ENCODE measurements at regions not wholly inside any gene's neighbourhood (a gene's known extent, or its start where the extent isn't known, plus 50 kb on each side); places are given as distances from the start of the nearest gene placed in this dataset.

DNA sequence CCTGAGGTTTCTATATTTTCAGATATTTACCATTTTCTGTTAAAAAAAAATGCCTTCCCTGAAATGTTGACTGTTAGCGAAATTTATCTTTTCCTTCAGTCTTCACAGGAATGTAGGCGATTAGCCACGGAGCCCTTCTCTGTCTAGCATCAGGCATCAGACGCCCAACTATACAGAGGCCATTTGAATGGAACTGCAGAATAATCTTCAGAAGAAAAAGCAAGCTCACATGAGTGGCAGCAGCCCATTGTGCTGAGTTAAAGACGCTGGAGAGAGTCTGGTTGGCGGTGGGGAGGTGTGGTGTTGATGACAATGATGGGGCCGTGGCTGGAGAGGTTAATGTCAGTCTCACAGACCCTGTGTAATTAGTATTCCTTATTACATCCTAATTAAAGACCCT, 196.8 kb upstream of the LEF1 start:
- no peak for DNase-seq (ENCODE audit: low spot score)

DNA sequence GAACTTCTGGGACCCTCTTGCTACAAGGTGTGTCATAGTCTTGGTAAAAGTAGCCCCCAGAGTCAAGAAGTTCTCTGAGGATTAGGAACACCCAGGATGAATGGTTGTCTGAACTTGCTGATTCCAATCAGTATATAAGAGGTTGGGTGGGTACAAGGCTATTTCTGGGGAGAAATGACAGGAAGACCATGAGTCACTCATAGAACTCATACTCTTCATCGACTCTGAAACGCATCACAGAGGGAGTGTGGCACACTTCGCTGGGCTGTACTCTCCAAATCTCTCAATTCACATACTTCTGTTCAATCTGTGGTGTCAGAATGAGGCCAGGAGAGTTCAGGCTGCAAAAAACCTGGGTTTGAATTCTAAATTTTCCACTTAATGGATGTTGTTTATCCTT, 193.2 kb upstream of the LEF1 start:
- no peak for DNase-seq (ENCODE audit: low spot score)

DNA sequence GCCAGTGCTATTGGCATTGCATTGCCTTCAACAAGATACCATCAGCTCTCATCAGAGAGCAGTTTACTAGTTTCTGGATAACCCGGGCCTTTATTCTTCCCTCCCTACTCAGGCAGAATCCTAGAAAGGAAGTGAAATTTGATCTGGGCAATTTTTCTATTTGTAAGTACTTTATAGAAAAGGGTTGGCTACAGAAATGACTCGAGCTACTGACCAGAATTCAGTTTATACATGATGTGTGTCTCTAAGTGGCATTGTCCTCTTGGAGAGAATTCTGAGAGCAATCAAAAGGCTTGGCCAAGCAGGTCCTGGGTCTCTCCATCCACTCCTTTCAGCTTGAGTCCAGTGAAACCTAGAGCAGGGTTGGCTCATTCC, 192.7 kb upstream of the LEF1 start:
- no peak for DNase-seq (ENCODE audit: low spot score)

DNA sequence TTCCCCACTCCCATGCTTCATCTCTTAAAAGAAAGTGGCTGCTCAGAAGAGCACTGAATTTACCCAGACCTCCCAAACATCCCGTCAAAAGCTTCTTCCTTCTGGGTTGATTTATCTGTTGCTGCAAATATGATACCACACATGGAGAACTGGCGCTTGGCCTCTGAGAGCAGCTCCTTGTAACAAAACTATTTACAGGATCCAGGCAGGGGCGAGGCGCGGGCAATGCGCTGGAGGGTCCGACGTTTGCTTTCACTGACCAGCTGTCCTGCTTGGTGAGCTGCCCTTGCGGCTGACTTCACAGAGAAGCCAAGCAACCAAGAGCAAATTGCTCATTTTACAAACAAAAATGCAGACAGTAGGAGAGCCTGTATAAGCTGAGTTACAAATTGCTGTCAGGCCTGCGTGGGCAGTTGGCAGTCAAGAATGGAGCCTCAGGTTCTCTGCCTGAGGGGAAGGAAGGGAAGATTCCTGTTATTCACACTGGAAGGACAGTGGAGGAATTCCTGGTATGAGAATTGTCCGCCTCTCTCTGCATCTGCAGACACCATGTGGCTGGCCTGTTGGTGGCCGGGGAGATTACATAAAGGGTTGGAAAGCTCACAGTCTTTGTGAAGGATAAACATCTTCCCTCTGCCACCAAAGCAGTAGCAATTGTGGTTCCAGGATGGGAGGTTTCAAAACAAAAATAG, 192.2 kb upstream of the LEF1 start:
- no peak for DNase-seq (ENCODE audit: low spot score)

DNA sequence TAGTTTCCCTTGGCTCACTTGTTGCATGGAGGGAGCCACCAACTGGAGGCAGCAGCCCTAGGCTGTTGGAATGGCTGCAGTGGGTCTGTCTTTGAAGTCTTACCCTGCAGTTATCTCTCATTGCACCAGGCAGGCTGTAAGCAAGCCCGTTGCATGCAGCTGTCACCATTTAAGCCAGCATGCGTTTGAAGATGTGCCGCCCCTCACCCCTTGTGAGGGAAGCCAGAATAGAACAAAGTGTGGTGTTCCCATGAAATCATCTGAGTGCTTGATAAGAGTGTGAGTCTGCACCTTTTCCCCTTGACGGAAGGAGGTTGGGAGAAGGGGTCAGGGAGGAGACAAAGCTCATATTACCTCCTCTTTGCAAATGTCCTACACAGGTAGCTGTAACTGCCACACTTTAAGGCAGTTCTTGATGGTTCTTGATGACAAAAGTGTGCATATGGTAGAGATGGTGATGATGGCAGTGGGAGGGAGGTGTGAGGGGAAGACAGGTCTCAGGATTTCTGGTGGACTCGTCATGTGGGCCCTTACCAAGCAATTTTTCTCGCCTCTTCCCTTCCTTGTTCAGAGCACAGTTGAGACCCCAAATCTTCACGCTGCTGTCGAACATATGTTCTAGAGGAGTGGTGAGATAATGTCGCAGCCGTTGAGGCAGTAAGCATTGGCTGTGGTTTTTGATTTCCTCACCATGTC, 191.4 kb upstream of the LEF1 start:
- DNase-seq (ENCODE audit: low spot score) = no peak

DNA sequence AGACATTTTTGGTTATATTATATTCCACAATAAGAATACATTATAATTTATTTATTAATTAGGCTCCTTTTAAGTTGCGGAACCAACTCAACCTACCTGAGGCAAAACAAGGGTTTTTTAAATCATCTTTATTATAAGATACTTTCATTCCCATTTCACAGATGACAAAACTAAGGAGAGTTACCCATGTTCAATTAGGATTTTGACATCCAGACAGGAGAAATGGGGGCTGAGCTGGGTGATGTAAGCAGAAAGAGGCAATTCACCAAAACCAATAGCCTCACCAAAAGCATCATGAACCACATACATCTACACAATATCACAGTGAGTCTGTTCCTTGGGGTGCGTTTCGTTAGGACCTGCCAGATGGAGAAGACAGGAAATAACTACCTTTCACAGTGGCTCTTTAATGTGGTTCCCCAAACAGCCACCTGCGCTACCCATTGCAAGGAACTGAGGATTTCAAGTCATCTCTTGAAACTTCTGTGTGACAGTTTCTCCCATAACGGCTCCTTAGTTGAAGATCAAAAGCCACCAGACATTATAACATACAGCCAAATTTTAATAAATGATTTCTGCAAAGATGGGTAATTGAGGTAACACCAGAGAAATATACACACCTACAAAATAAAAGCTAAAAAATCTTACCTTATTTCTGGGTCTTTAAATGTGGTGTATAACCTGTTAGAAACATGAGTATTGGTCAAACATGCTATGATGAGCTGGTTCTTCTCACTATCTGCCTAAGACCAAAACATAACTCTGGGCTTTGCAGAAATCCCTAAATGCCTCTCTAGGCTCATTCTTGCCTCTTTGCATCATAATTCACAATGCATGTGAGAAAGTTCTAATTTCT, 190.6 kb upstream of the LEF1 start:
- peak; percentile 77 for DNase-seq (ENCODE audit: low spot score)

DNA sequence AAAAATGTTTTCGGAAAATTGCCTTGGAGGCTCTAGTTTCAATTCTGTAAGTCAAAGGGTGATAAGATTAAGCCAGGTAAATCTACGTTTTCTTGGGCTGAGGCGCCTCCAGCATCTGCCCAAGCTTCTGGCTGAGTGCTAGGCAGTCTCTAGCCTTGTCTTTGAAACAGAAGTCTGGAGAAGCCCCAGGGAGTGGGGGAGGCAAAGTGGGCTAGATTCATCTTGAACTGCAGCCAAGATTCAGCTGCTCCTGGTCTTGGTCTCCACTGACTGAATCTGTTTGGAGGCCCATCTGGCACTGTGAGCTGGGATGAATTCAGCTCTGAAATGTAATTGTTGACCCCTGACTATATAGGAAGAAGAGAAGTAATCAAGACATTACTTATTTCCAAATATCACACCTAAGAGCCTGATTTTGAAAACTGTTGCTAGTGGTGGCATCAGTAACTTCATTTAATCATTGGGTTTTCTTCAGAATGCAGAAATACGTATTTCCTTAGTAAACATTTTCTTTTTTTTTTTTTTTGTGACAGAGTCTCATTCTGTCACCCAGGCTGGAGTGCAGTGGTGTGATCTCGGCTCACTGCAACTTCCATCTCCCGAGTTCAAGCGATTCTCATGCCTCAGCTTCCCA, 187.3 kb upstream of the LEF1 start:
- no peak for DNase-seq (ENCODE audit: low spot score)

DNA sequence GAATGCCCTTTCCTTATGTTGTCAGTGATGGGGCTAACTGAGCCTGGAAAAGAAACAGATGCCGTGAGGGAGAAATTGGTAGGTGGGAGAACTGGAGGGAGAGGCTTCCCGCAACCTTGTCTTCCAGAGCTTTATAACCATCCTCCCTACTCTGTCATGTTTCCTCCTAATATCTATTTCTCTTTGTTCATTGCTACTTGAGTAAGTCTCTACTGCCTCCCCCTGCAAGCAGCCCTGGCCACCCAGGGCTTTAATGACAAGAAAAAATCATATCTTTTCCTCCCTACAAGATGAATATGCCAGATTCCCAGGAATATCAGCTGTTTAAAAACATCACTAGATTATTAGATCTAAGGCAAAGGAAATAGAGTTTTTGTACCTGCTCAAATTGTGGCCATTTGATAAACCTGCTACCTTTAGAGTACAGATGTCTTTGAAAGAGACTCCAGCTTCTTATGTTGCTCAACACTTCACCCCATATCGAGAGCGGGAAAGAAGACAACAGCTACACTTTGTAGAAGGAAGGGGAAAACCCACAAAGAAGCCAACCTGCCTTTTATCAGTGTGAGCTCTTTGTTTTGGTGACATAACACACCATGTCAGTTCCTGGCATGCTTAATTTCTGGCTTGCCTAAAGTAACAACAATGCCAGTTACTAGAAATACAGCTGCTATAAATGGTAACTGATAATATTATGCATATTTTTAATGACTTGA, 186.6 kb upstream of the LEF1 start:
- DNase-seq (ENCODE audit: low spot score) = peak; percentile 87

DNA sequence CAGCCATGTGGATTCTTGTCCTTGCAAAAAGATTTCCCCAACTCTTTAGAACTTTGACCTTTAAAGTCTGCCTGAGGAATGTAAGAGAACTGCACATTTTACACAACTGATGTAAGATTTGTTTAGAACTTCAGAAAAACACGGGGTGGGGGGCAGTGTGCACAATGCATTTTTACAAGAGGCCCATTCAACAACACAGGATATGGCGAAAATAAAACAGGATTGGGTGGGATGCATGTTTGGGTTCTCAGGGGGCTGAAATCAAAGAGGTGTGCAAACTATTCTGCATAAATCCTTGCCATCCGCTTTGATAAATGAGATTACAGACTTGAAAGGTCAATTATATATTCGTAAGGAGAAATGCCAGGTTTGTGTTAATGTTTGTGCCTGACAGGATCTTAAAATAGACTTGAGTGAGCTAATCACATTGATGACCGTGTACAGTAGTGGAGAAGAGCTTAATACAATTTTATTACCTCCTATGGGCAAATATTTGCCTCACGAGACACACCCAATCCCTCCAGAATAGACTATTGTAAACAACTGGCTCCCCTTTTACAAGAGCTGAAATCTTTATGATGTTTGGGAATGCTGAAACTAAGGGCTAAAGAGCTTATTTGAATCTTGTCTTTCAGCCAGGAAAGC, 184.1 kb upstream of the LEF1 start:
- no peak for DNase-seq (ENCODE audit: low spot score)

DNA sequence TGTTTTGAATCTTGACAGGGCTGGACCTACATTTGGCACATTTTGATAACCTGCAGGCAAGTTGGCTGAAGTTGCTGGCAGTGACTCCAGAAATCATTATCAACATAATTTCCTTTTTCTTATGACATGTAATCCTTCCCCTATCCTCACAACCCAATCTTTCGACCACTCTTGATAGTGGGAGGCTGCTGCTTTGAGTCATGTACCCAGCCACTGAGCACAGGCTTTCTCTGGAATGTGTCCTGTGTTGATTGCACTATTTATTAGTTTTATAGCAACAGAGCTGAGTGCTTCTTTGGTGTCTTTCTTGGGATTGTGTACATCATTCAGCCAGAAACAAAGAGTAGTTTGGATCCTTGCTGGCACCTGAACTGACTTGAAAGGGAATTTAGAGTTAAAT, 183.1 kb upstream of the LEF1 start:
- no peak for DNase-seq (ENCODE audit: low spot score)

DNA sequence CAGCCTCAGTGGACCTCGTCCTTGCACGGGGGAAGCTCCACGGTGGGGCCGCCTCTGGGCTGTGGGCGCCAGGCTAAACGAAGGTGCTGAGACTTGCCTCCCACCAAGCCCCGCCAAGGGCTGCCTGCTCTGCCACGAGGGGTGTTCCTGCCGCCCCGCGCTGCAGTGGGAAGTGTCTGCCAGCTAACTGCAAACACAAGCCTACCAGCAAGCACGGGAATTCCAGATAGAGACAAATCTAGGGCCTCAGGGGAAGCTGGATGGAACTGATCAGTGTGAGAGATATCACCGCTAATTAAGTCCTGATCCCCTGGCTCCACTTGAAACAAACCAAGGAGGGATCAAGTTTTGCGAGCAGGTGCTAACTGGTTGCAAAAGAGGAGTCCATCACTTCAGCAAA, 181.6 kb upstream of the LEF1 start:
- no peak for DNase-seq (ENCODE audit: low spot score)

DNA sequence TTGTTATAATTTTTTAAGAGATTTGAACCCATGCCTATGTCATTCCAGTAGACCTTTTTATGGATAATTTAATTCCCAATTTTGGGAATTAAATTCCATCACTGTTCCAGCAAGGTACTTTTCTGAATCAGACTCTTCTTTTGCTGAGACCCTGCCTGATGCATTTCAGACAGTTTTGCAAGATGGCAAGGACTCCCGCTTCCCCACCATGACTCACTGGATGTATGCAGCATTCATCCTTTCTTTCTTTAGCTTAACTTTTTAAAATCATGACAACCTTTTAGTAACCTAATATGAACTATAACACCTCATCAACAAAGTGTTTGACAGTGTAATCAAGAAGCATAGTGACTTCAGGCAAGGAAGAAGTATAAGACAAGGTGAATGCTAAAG, 178.1 kb upstream of the LEF1 start:
- DNase-seq (ENCODE audit: low spot score) = no peak

DNA sequence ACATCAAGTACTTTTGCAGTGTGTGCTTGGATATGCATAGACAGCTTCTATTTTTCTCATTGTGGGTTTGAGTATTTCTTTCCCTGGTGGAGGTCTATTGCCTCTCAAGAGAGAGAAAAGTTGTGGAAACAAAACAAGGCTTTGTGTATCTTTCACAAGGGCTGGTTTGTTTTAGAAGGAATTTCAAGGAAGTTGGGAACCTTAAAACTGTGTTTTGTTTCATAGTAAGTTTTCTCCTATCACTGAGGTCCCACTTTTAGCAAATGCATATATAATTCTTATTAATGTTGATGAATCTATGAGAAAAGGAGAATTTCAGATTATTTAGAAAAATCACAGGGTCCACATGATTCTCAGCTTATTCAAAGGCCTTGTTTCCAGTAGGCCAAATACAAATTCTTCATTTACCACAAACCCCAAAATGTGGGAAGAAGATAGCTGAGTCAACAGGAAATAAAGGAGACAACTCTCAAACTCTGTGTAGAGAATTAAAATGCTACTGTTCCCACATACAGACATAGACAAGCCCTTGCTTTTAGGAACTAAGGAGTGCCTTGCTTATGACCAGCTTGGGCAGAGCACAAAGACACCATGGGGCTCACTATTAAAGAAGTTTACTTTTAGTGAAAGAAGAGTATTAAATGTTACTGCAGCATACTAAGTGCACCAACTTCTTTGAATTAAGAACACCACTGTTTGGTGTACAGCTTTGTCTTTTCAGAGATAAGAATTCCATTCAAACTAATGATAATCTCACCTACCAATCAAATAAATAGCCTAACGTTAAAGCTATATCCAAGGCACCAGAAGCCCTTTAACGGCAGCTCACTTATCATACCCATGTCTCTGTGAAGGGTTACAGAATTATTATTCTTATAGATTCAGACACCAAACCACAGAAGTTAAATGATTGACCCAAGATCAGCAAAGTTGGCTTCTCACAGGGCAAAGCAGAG, 177.4 kb upstream of the LEF1 start:
- DNase-seq (ENCODE audit: low spot score) = peak; percentile 14

DNA sequence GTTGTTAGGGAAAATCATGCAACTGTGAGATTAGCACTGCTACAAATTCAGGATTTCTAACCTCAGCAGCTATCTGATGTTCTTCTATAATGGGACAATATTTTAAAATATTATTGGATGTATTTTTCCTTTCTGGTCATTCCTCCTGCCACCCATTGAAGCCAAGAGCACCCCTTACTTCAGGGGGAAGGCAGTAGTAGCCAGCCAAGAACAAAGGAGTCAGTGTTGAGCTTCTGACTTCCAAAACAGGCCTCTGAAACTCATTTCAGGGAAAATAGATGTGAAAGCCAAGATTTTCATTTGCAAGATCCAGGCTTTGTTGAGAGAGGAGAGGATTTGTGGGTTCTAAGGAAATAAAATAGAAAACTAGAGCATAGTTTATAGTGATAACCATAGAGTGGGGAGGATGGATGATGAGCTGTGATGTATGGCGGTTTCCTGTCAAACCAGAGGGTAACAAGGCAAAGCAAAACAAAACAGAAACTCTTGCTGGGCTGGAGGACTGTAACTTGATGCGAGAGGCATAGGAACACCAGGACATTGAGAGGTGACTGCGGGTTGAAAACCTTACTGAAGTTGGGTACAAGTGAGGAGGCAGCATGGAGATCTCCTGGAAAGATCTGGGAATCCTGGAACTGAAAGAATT, 173.7 kb upstream of the LEF1 start:
- peak; percentile 65 for DNase-seq (ENCODE audit: low spot score)

DNA sequence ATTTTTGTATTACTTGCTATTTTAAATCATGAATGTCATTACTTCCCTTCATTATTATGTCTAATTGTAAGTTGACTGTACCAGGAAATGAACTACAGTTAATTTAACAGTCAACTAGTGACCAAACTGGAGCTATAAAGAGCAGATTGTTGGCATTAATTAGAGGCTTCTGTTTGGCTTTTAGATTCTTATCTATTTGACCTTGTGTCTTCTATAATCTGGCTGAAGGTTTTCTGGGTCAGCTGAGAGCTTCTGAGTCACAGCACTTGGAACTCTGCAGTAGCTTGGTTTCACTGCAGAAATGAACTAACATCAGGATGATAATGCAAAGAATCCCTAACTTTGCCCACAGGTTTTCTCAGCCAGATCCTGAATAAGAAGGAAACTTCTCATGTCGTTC, 169.2 kb upstream of the LEF1 start:
- no peak for DNase-seq (ENCODE audit: low spot score)

DNA sequence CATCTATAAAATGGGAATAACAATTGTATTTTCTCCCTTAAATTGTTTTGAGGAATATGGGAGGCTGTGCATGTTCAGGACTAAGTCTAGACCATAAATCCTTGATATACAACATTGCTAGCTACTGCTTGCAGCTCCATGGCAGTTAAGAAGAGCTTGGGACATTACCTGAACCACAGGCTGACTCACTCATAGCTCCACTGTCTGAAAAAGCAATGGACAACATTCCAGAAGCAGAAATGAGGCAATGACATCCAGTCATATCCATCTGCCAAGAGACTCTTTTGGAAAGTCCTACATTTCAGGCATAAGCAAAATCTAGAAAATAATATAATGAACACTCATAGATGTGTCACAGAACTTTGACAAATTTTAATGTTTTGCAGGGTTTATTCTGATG, 167.3 kb upstream of the LEF1 start:
- DNase-seq (ENCODE audit: low spot score) = no peak

DNA sequence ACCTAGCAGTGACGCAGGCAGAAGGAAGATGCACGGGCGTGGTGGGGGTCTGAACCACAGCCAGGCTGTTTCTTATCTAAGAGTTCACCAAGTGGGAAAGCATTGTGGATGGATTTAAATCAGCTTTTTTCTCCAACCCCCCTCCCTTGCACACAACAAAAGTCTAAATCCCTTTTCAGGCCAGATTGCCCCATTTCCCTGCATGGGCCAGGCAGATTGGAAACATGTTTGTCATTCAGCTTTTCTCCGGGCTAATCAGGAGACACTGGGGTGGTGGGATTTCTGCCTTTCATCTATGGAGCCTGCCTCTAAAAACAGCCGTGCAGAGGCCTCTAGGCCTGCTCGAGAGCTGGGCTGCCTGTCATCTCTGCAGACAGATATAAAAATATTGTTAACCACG, 166.3 kb upstream of the LEF1 start:
- DNase-seq (ENCODE audit: low spot score) = no peak

DNA sequence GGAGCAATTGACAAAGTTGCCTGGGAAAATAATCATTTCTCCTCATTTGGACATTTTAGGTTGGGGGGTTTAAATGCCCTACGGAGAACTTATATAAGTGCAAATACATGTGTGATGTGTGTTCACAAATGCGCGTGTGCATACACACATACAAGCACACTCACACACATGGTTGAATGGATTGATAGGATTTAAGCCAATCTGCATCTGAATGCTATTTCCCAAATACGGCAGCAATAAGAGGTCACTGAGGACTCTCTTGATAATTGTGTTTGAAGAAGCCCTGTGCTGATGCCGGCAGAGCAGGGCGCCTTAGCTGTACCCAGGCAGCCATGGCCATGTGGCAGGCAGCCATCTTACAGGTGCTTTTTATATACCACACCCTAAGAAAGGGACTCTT, 165.3 kb upstream of the LEF1 start:
- DNase-seq (ENCODE audit: low spot score) = no peak

DNA sequence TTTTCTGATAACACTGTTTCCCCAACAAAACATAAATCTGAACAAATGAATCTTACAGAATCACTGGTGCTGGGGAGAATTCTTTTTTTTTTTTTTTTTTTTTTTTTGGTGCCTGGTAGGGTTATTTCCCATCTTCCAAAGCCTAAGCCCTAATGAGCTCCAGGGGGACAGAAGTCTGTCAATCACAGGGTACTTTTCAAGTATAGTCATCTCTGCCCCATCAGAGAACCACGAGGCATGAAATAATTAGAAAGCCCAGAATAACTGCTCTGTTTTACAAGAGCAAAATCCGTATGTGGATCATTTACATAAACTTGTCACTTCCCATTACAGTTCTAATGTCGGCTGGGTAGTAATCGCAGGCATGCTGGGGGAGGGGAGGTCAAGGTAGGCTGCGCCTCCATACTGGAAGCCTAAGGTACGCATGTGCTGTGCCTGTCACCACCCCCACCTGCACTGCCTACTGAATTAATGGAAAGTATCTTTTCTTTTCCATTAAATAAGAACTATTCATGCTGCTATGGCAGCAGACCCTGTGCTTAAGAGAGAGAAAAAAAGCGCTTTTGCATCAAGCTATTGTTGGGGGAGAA, 164.7 kb upstream of the LEF1 start:
- DNase-seq (ENCODE audit: low spot score) = no peak

Data from CD4-positive, alpha-beta T cell treated with Interleukin-6 at 100 ng/mL for 8 hours (primary cell).